Dermis blood vessel endothelial cell (primary cell): ENCODE measurements at regions not wholly inside any gene's neighbourhood (a gene's known extent, or its start where the extent isn't known, plus 50 kb on each side); places are given as distances from the start of the nearest gene placed in this dataset.

Experiments used
- DNase-seq: peaks from one replicate; pipeline ENCODE4 v3.0.0; 2010

- no peak for DNase-seq
These were observed 220.4 kb upstream of the MYOCD start for GRCh38 chr17:12445331-12445730.

GRCh38 chr17:12457493-12457892, 208.2 kb upstream of the MYOCD start:
- no peak for DNase-seq

- DNase-seq, result no peak
These were observed 206.0 kb upstream of the MYOCD start for GRCh38 chr17:12459736-12460135.

- DNase-seq, result no peak
These were observed 202.6 kb upstream of the MYOCD start for GRCh38 chr17:12463102-12463501.

- DNase-seq, result no peak
These were observed 193.2 kb upstream of the MYOCD start for GRCh38 chr17:12472252-12473173.

- DNase-seq, result no peak
These were observed 187.4 kb upstream of the MYOCD start for GRCh38 chr17:12478311-12478710.

GRCh38 chr17:12485361-12485906, 180.3 kb upstream of the MYOCD start:
- no peak for DNase-seq

- no peak for DNase-seq
These were observed 176.4 kb upstream of the MYOCD start for GRCh38 chr17:12489325-12489724.

- DNase-seq, result no peak
These were observed 173.2 kb upstream of the MYOCD start for GRCh38 chr17:12492450-12492849.

GRCh38 chr17:12505866-12506265, 159.8 kb upstream of the MYOCD start:
- no peak for DNase-seq

- no peak for DNase-seq
These were observed 158.6 kb upstream of the MYOCD start for GRCh38 chr17:12507026-12507595.

- DNase-seq, result no peak
These were observed 155.9 kb upstream of the MYOCD start for GRCh38 chr17:12509801-12510200.

GRCh38 chr17:12510535-12510934, 155.2 kb upstream of the MYOCD start:
- DNase-seq, result no peak

- DNase-seq, result no peak
These were observed 152.9 kb upstream of the MYOCD start for GRCh38 chr17:12512694-12513355.

GRCh38 chr17:12514596-12514995, 151.1 kb upstream of the MYOCD start:
- no peak for DNase-seq

- DNase-seq, result no peak
These were observed 145.6 kb upstream of the MYOCD start for GRCh38 chr17:12519956-12520594.

GRCh38 chr17:12521416-12521815, 144.3 kb upstream of the MYOCD start:
- no peak for DNase-seq

- no peak for DNase-seq
These were observed 143.4 kb upstream of the MYOCD start for GRCh38 chr17:12522336-12522735.

GRCh38 chr17:12522743-12523183, 142.9 kb upstream of the MYOCD start:
- no peak for DNase-seq

GRCh38 chr17:12523244-12523643, 142.4 kb upstream of the MYOCD start:
- DNase-seq, result no peak

- no peak for DNase-seq
These were observed 137.7 kb upstream of the MYOCD start for GRCh38 chr17:12528036-12528435.

GRCh38 chr17:12530161-12530560, 135.5 kb upstream of the MYOCD start:
- DNase-seq, result no peak

- no peak for DNase-seq
These were observed 129.7 kb upstream of the MYOCD start for GRCh38 chr17:12536021-12536420.
